Type B pancreatic cell (in vitro differentiated cells): ENCODE measurements at regions not wholly inside any gene's neighbourhood (a gene's known extent, or its start where the extent isn't known, plus 50 kb on each side); places are given as distances from the start of the nearest gene placed in this dataset.

Source experiments
- DNase-seq: peaks from one replicate; pipeline ENCODE4 v3.0.0; 2021; ENCODE audit warnings: mixed read lengths; ENCODE audit not compliant: unreplicated experiment; ENCODE audit errors: extremely low spot score
- H3K27ac Mint-ChIP-seq: 2 replicates; pipeline ENCODE4 v1.8.0; 2021; ENCODE audit warnings: mild to moderate bottlenecking, mixed read lengths
- H3K27me3 Mint-ChIP-seq: 2 replicates; pipeline ENCODE4 v1.8.0; 2021; ENCODE audit warnings: mixed read lengths
- H3K36me3 Mint-ChIP-seq: 2 replicates; pipeline ENCODE4 v1.8.0; 2021; ENCODE audit warnings: mixed read lengths
- H3K4me1 Mint-ChIP-seq: one replicate; pipeline ENCODE4 v1.8.0; 2021; ENCODE audit warnings: mixed read lengths; ENCODE audit not compliant: unreplicated experiment
- H3K4me3 Mint-ChIP-seq: 2 replicates; pipeline ENCODE4 v1.8.0; 2021; ENCODE audit warnings: mild to moderate bottlenecking, mixed read lengths
- H3K9me3 Mint-ChIP-seq: 2 replicates; pipeline ENCODE4 v1.8.0; 2021; ENCODE audit warnings: mixed read lengths
- CTCF ChIP-seq: fragments of 200-600 bp; sonication (generic); conservative IDR thresholded peaks from 2 replicates; pipeline ENCODE4 v1.5.0; 2021; ENCODE audit warnings: antibody characterized with exemption, mild to moderate bottlenecking

GRCh38 chr3:101995371-101996046 is 146.2 kb downstream of the NFKBIZ start:
- Mint-ChIP-seq H3K27me3 (no peaks in the 10 kb centered on the region), H3K36me3 (no peaks in the 10 kb centered on the region), H3K9me3 (no peaks in the 10 kb centered on the region), H3K27ac (no peak overlapping the region), H3K4me1 (peaks cover 13% of the 10 kb centered on the region), H3K4me3 (no peak overlapping the region)
- DNase-seq: no peak
- TF ChIP-seq CTCF: no peak

GRCh38 chr3:101996832-101997231 is 147.5 kb downstream of the NFKBIZ start:
- H3K27ac Mint-ChIP-seq: no peak overlapping the region
- peaks cover 13% of the 10 kb centered on the region for H3K4me1 Mint-ChIP-seq
- no peak overlapping the region for H3K4me3 Mint-ChIP-seq
- H3K9me3 Mint-ChIP-seq: no peaks in the 10 kb centered on the region
- no peaks in the 10 kb centered on the region for H3K27me3 Mint-ChIP-seq
- DNase-seq: no peak
- H3K36me3 Mint-ChIP-seq: no peaks in the 10 kb centered on the region
- TF ChIP-seq CTCF: no peak

GRCh38 chr3:101998256-101998926 is 149.1 kb downstream of the NFKBIZ start:
- Mint-ChIP-seq H3K9me3 (no peaks in the 10 kb centered on the region), H3K4me3 (no peak overlapping the region), H3K27ac (no peak overlapping the region), H3K36me3 (no peaks in the 10 kb centered on the region), H3K27me3 (no peaks in the 10 kb centered on the region), H3K4me1 (peaks cover 13% of the 10 kb centered on the region)
- DNase-seq: no peak
- TF ChIP-seq CTCF: no peak

GRCh38 chr3:101999177-101999779 is 150.0 kb downstream of the NFKBIZ start:
- Mint-ChIP-seq H3K4me1 (peaks cover 13% of the 10 kb centered on the region), H3K4me3 (no peak overlapping the region), H3K36me3 (no peaks in the 10 kb centered on the region), H3K27ac (no peak overlapping the region), H3K9me3 (no peaks in the 10 kb centered on the region), H3K27me3 (no peaks in the 10 kb centered on the region)
- TF ChIP-seq CTCF: no peak
- no peak for DNase-seq

GRCh38 chr3:102000620-102001209 is 151.4 kb downstream of the NFKBIZ start:
- Mint-ChIP-seq H3K9me3 (peaks cover 5% of the 10 kb centered on the region), H3K36me3 (no peaks in the 10 kb centered on the region), H3K4me1 (peaks cover 6% of the 10 kb centered on the region), H3K4me3 (no peak overlapping the region), H3K27ac (no peak overlapping the region), H3K27me3 (no peaks in the 10 kb centered on the region)
- TF ChIP-seq CTCF: no peak
- no peak for DNase-seq
